ENCODE measurements at regions not wholly inside any gene's neighbourhood (a gene's known extent, or its start where the extent isn't known, plus 50 kb on each side); places are given as distances from the start of the nearest gene placed in this dataset.

- no peak for TF ChIP-seq ZNF217 (CRISPR knock-in tag; IDR thresholded peaks at IDR 0.05)
- peak; percentile 34; the same call in 1 of the 2 replicates for TF ChIP-seq ZBTB40 (IDR thresholded peaks at IDR 0.05)
- no peak for TF ChIP-seq ZBTB40 (CRISPR knock-in tag; IDR thresholded peaks at IDR 0.05)
- no peak for TF ChIP-seq MEIS2 (IDR thresholded peaks at IDR 0.05; ENCODE audit: partially characterized antibody)
- TF ChIP-seq STAT5A (IDR thresholded peaks at IDR 0.05; ENCODE audit: borderline replicate concordance, low read length) = no peak
- TF ChIP-seq TFE3 (CRISPR knock-in tag; IDR thresholded peaks at IDR 0.05) = no peak
- no peak for TF ChIP-seq SMAD2 (IDR thresholded peaks at IDR 0.05; ENCODE audit: low read depth, low read length)
- no peak for TF ChIP-seq CBX1 (IDR thresholded peaks at IDR 0.05; ENCODE audit: low read depth)
- no peak for TF ChIP-seq RREB1 (CRISPR knock-in tag; IDR thresholded peaks at IDR 0.05)
- TF ChIP-seq JUND (IDR thresholded peaks at IDR 0.05; ENCODE audit: borderline replicate concordance, low read depth, low read length) = no peak
- TF ChIP-seq JUND (tag; IDR thresholded peaks at IDR 0.05; ENCODE audit: borderline replicate concordance, low read depth, low read length) = peak; percentile 33; the same call in 1 of the 3 replicates
Measured at GRCh38 chr10:30550967-30551815, 78.4 kb downstream of the LYZL2 start (continued).

All from K562 (cell line).